Activated B cell treated with CpG ODN at 0.5 μM for 24 hours (primary cell): ENCODE measurements at regions not wholly inside any gene's neighbourhood (a gene's known extent, or its start where the extent isn't known, plus 50 kb on each side); places are given as distances from the start of the nearest gene placed in this dataset.

Experiments used
- ATAC-seq: fragments of 200-7000 bp; cut with Tn5 transposase; one replicate; pipeline ENCODE4 v1.10.0; 2021; ENCODE audit warnings: low read depth, mild to moderate bottlenecking, moderate library complexity
- CTCF ChIA-PET: fragments of 350-600 bp; sonication (Branson Sonifier 250); formaldehyde crosslinking; loops from one replicate; lab custom pipeline; 2021; ENCODE audit warnings: antibody characterized with exemption; lab: Charles Lee
- POLR2A ChIA-PET: fragments of 350-600 bp; sonication (Branson Sonifier 250); formaldehyde crosslinking; loops from one replicate; lab custom pipeline; 2021; ENCODE audit warnings: antibody characterized with exemption; lab: Charles Lee
- DNase-seq: peaks from one replicate; pipeline ENCODE4 v3.0.0; 2022
- H3K27ac Mint-ChIP-seq: one replicate; pipeline ENCODE4 v1.8.0; 2020; ENCODE audit warnings: mixed read lengths
- H3K27me3 Mint-ChIP-seq: one replicate; pipeline ENCODE4 v1.8.0; 2021; ENCODE audit warnings: mixed read lengths
- H3K36me3 Mint-ChIP-seq: one replicate; pipeline ENCODE4 v1.8.0; 2021; ENCODE audit warnings: low read depth, mixed read lengths
- H3K4me1 Mint-ChIP-seq: one replicate; pipeline ENCODE4 v1.8.0; 2021; ENCODE audit warnings: mixed read lengths
- H3K4me3 Mint-ChIP-seq: one replicate; pipeline ENCODE4 v1.8.0; 2020; ENCODE audit warnings: mild to moderate bottlenecking, mixed read lengths
- H3K9me3 Mint-ChIP-seq: one replicate; pipeline ENCODE4 v1.8.0; 2020; ENCODE audit warnings: mixed read lengths
- intact Hi-C: fragments of 100-400 bp; cut with micrococcal nuclease; formaldehyde crosslinking; loops from one replicate; pipeline ENCODE4 v1.15.1; 2024
- TF ChIP-seq, protein P1 (sequence below): fragments of 200-600 bp; IDR thresholded peaks from one replicate; pipeline ENCODE4 v1.8.0; 2022; ENCODE audit warnings: antibody characterized with exemption, mild to moderate bottlenecking

GRCh38 chr4:30632751-30633150 lies 87.4 kb upstream of the PCDH7 start:
- Mint-ChIP-seq H3K4me1 (no peaks in the 10 kb centered on the region), H3K27me3 (no peaks in the 10 kb centered on the region), H3K4me3 (no peak overlapping the region), H3K27ac (no peak overlapping the region), H3K9me3 (no peaks in the 10 kb centered on the region), H3K36me3 (no peaks in the 10 kb centered on the region)
- ATAC-seq (no peak), DNase-seq (no peak)
- TF ChIP-seq, protein P1, sequence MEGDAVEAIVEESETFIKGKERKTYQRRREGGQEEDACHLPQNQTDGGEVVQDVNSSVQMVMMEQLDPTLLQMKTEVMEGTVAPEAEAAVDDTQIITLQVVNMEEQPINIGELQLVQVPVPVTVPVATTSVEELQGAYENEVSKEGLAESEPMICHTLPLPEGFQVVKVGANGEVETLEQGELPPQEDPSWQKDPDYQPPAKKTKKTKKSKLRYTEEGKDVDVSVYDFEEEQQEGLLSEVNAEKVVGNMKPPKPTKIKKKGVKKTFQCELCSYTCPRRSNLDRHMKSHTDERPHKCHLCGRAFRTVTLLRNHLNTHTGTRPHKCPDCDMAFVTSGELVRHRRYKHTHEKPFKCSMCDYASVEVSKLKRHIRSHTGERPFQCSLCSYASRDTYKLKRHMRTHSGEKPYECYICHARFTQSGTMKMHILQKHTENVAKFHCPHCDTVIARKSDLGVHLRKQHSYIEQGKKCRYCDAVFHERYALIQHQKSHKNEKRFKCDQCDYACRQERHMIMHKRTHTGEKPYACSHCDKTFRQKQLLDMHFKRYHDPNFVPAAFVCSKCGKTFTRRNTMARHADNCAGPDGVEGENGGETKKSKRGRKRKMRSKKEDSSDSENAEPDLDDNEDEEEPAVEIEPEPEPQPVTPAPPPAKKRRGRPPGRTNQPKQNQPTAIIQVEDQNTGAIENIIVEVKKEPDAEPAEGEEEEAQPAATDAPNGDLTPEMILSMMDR, result no peak
- ChIA-PET CTCF (no interaction called here), POLR2A (no interaction called here)
- intact Hi-C loops, result no loop called here

DNA sequence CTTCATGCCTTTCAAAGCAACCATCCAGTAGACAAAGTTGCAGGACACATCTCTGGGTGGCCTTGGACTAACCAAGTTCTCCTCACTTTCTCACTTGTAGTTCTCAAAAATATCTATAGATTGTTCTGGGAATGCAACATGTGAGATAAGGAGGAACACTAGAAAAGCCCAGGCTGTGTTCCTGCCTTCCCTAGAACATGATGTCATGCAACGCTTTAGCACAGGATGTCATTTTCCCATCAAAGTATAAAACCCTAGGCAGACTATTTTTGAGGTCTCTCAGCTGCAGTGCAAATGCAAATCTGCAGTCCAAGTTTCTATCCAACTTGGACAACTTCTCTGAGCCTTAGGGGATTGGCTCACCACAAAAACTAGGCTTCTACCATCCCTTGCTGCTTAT lies 78.8 kb upstream of the PCDH7 start:
- H3K36me3 Mint-ChIP-seq, result no peaks in the 10 kb centered on the region
- H3K27me3 Mint-ChIP-seq, result no peaks in the 10 kb centered on the region
- TF ChIP-seq, protein P1, result no peak
- CTCF ChIA-PET, result no interaction called here
- H3K4me3 Mint-ChIP-seq, result no peak overlapping the region
- H3K27ac Mint-ChIP-seq, result no peak overlapping the region
- no peak for DNase-seq
- POLR2A ChIA-PET, result no interaction called here
- no peak for ATAC-seq
- intact Hi-C loops, result no loop called here
- peaks cover 4% of the 10 kb centered on the region for H3K9me3 Mint-ChIP-seq
- no peaks in the 10 kb centered on the region for H3K4me1 Mint-ChIP-seq

DNA sequence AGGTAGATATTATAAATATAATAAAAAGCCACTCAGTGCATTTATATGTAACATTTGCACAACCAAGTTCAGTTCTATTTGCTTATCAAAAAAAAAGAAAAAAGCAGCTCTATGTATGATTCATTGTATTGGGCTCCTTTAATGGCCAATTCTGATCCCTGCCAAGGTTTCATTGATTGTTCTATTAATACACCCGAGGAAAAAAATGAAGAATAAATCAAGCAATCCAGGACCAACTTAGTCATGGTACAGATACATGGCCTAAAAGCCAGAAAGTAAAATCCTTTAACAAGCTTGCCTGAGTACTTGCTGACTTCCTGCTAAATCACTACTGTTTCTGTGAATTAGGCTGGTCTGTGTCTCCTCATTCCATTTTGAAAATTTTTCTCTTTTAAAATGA lies 77.6 kb upstream of the PCDH7 start:
- TF ChIP-seq, protein P1, result no peak
- Mint-ChIP-seq H3K27ac (no peak overlapping the region), H3K4me1 (no peaks in the 10 kb centered on the region), H3K9me3 (peaks cover 6% of the 10 kb centered on the region), H3K27me3 (no peaks in the 10 kb centered on the region), H3K4me3 (no peak overlapping the region), H3K36me3 (no peaks in the 10 kb centered on the region)
- POLR2A ChIA-PET, result no interaction called here
- ATAC-seq (no peak), DNase-seq (no peak)
- intact Hi-C loops, result no loop called here
- CTCF ChIA-PET, result no interaction called here

- Mint-ChIP-seq H3K4me1 (no peaks in the 10 kb centered on the region), H3K4me3 (no peak overlapping the region), H3K27ac (no peak overlapping the region), H3K36me3 (no peaks in the 10 kb centered on the region), H3K27me3 (no peaks in the 10 kb centered on the region), H3K9me3 (no peaks in the 10 kb centered on the region)
- ChIA-PET POLR2A (no interaction called here), CTCF (no interaction called here)
- DNase-seq (no peak), ATAC-seq (no peak)
- intact Hi-C loops, result no loop called here
- TF ChIP-seq, protein P1, result no peak
Measured at GRCh38 chr4:30653291-30653690, 66.9 kb upstream of the PCDH7 start.

DNA sequence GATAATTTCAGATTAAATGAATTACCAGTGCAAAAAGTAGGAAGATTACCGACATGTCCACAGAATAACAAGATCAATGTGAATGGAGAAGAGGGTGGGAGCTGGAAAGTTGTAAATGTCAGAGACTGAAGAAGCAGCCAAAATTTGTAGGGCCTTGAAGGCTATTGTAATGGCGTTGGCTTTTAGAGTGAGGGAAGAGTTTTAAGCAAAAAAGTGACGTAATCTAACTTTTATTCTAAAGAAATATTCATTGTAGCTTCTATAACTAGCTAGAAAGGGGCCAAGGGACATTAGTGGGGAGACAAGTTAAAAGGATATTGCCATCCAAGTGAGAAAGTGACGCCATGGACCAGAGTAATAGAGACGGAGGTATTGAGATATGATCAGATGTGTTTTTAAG lies 63.3 kb upstream of the PCDH7 start:
- CTCF ChIA-PET, result no interaction called here
- Mint-ChIP-seq H3K9me3 (no peaks in the 10 kb centered on the region), H3K36me3 (no peaks in the 10 kb centered on the region), H3K4me3 (no peak overlapping the region), H3K27me3 (no peaks in the 10 kb centered on the region), H3K4me1 (no peaks in the 10 kb centered on the region), H3K27ac (no peak overlapping the region)
- POLR2A ChIA-PET, result no interaction called here
- TF ChIP-seq, protein P1, result no peak
- intact Hi-C loops, result no loop called here
- DNase-seq, result no peak
- ATAC-seq, result no peak
